GM13976 (cell line): ENCODE measurements at regions not wholly inside any gene's neighbourhood (a gene's known extent, or its start where the extent isn't known, plus 50 kb on each side); places are given as distances from the start of the nearest gene placed in this dataset.

Experiments
- DNase-seq: peaks from one replicate; pipeline ENCODE4 v3.0.0; 2012; ENCODE audit warnings: low spot score
- CTCF ChIP-seq: IDR thresholded peaks from 2 replicates; pipeline ENCODE4 v1.5.1; 2012; ENCODE audit warnings: borderline replicate concordance, mild to moderate bottlenecking; ENCODE audit not compliant: insufficient read depth; ENCODE audit errors: extremely low read depth, missing control alignments, control extremely low read depth
- in situ Hi-C: fragments of 300-500 bp; cut with MboI; formaldehyde crosslinking; loops from one replicate; pipeline ENCODE4 v1.12.0; 2022; ENCODE audit warnings: low sequenced_read_pairs, mixed read lengths, inconsistent platforms; ENCODE audit not compliant: unreplicated experiment

GRCh38 chr7:101698964-101699363 lies 69.9 kb upstream of the MYL10 start:
- in situ Hi-C loops = no loop called here
- no peak for TF ChIP-seq CTCF
- DNase-seq = no peak

GRCh38 chr7:101699399-101699798 lies 70.3 kb upstream of the MYL10 start:
- TF ChIP-seq CTCF = no peak
- DNase-seq = no peak
- in situ Hi-C loops = no loop called here

- no peak for TF ChIP-seq CTCF
- no peak for DNase-seq
- in situ Hi-C loops = no loop called here
Measured at GRCh38 chr7:101699881-101700823, 71.1 kb upstream of the MYL10 start.

GRCh38 chr7:101701153-101701794 lies 72.2 kb upstream of the MYL10 start:
- no peak for DNase-seq
- in situ Hi-C loops = no loop called here
- TF ChIP-seq CTCF = no peak

GRCh38 chr7:101702362-101702850 lies 73.3 kb upstream of the MYL10 start:
- in situ Hi-C loops = no loop called here
- DNase-seq = no peak
- TF ChIP-seq CTCF = no peak

- TF ChIP-seq CTCF = no peak
- no peak for DNase-seq
- in situ Hi-C loops = no loop called here
Measured at GRCh38 chr7:101705331-101705730, 76.2 kb upstream of the MYL10 start.
